SH-SY5Y (cell line): ENCODE measurements at regions not wholly inside any gene's neighbourhood (a gene's known extent, or its start where the extent isn't known, plus 50 kb on each side); places are given as distances from the start of the nearest gene placed in this dataset.

Experiments used
- GATA2 ChIP-seq: IDR thresholded peaks from 2 replicates; pipeline ENCODE4 v1.6.1; 2011; ENCODE audit warnings: mild to moderate bottlenecking, low read depth, low read length
- GATA3 ChIP-seq: IDR thresholded peaks from 2 replicates; pipeline ENCODE4 v1.6.1; 2011; ENCODE audit warnings: low read depth, mild to moderate bottlenecking, low read length, moderate library complexity

DNA sequence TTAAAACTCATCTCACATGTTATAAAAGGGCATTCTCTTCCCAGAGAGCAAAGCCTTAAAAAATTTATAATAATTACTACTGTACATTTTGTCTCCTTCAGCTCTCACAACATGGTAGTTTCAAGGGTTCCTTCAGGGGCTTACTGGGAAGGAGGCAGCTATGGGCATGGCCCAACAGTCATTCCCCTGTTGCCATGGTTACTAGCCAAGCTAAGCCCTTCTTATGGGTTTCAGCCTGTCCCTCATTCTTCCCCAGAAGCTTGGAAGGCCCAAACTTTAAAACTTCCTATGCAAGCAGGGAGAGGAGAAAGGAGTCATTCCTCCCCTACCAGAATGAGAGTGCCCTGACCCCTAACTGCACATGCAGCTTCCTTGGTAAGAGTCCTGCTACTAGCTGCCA lies 82.2 kb upstream of the CNTLN start:
- no peak for TF ChIP-seq GATA3
- TF ChIP-seq GATA2 = no peak

DNA sequence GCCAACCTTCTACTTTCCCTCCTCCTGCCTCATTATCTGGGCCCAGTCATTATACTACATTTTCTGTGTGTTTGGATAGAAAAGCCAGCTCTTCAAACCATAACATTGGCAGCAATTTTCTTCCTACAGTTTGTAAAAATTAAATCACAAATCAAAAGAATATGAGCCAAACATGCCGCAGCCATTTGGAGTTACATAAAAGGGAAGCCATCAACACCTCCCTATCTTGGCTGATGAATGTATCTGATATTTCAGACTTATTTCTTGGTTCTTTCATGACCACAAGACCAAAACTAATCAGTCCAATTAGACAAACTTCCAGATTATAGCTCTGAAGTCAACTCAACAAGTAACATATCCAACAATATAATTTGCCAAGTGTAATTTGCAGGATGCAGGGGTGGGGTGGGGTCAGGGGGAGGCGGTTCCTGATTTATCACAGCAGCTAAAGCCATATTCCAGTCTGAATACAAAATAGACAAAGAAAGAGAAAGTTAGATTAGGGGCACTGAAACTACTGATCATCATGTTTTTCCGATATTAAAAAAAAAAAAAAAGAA lies 89.4 kb upstream of the CNTLN start:
- no peak for TF ChIP-seq GATA3
- no peak for TF ChIP-seq GATA2

- no peak for TF ChIP-seq GATA2
- TF ChIP-seq GATA3 = no peak
Observed at GRCh38 chr9:17031546-17031945, 103.3 kb upstream of the CNTLN start.

DNA sequence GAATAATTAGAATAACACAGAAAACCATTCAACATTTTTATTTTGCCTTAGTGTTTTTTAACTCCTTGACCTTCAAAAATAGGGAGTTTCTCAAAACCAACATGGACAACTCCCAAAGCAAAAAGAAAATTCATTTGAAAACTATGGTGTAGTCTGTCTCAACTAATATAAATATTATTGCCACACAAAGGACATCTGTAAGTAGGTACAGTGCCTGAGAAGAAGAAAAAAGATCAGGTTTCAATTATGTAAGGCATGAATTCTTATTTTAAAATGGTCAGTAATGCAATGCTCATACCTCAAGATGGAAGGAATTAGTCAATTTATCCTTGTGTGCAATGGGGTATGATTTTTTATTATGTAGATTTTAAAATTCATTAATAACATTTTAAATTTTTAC lies 109.6 kb upstream of the CNTLN start:
- TF ChIP-seq GATA3 (no peak), GATA2 (no peak)

DNA sequence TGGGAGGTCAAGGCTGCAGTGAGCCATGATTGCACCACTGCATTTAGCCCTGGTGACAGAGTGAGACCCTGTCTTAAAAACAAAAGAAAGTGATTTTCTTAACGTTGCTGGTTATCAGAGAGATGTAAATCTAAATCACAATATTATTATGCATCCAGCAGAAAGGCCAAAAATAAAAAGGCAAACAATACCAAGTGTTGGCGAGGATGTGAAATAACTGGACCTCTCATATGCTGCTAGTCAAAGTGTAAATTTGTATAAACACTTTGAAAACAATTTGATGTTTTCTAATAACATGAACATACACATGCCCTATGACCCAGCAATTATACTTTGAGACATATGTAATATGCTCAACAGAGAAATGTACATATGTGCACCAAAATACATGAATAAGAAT lies 110.7 kb upstream of the CNTLN start:
- TF ChIP-seq GATA3 = no peak
- no peak for TF ChIP-seq GATA2

GRCh38 chr9:17021387-17021970 lies 113.4 kb upstream of the CNTLN start:
- no peak for TF ChIP-seq GATA2

- TF ChIP-seq GATA3 (no peak), GATA2 (no peak)
Observed at GRCh38 chr9:17019398-17019797, 115.4 kb upstream of the CNTLN start.

DNA sequence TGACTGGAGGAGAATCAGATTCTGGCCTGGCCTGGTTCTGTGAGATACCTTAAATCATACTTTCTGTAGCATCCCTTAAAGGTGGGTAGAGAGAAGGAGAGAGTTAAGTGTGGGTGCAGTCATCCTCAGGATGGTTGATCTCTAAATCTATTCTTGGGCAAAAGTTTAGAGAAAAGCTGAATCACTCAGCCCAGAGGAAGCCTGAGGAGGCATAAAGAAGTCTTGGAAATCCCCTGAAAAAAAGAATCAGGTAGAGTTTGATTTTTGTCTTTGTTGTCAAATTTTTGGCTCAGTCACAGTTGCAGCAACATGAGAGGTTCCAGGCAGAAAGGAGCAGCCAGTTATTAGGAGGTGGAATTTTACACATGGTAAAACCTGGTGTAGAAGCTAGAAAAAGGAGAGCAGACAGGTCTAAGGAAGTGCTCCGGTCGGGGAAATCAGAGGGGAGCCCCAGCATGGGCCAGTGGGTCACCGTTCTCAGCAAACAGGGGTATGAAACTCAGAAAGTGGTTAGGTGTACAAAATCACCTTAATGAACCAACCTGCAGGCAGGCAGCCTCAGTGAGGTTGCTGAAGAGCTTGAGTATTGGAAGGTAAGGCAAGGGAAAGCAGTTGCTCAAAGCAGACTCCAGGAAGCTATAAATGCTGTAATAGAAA lies 116.2 kb upstream of the CNTLN start:
- TF ChIP-seq GATA2 (no peak), GATA3 (no peak)

- TF ChIP-seq GATA2 = no peak
- TF ChIP-seq GATA3 = no peak
Observed at GRCh38 chr9:17017931-17018491, 116.8 kb upstream of the CNTLN start.

- no peak for TF ChIP-seq GATA3
- TF ChIP-seq GATA2 = no peak
Observed at GRCh38 chr9:17013891-17014290, 120.9 kb upstream of the CNTLN start.

DNA sequence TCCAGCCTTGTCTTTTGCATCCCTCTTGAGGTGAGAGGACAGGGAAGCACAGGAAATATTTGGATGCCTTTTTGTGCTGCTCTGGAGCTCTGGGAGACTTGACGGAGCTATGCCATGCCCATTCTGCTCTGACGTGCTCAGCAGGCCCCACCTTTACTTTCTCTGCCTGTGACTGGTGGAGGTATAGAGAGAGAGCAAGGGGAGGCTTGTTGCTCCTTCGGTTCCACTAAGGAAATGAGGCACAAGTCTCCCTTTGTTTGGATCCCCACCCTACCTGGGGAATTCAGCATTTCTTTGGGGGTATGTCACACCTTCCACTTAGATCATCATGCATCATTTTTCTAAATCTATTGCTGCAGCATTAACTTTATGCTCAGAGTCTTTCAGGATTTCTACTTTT lies 121.8 kb upstream of the CNTLN start:
- no peak for TF ChIP-seq GATA3
- no peak for TF ChIP-seq GATA2

GRCh38 chr9:17011880-17012279 lies 123.0 kb upstream of the CNTLN start:
- TF ChIP-seq GATA2 = no peak
- TF ChIP-seq GATA3 = no peak

- peak; percentile 50; the same call in 1 of the 2 replicates for TF ChIP-seq GATA2
- TF ChIP-seq GATA3 = peak; percentile 78
Observed at GRCh38 chr9:17009071-17009470, 125.8 kb upstream of the CNTLN start.

GRCh38 chr9:17005056-17005823 lies 129.6 kb upstream of the CNTLN start:
- TF ChIP-seq GATA3 (no peak), GATA2 (no peak)

DNA sequence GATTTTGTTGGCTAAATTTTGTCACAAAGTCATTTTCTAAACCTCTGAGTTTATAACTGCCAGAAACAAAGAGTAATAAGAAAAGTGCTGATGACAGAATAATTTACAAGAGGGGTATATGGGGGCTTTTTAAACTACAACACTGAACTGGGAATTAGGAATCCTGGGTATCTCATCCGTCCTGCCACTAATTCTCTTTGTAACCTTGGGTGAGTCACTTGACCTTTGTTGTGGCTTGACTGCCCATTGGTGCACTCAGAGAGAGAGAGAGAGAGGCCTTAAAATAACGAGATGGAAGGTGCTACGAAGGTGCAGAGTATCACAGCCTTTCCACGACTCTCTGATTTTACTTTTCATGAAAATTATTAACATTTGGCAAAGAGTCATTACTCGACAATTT lies 130.3 kb upstream of the CNTLN start:
- no peak for TF ChIP-seq GATA2
- TF ChIP-seq GATA3 = no peak
